HEK293 (cell line): ENCODE measurements at regions not wholly inside any gene's neighbourhood (a gene's known extent, or its start where the extent isn't known, plus 50 kb on each side); places are given as distances from the start of the nearest gene placed in this dataset.

Experiments
- BCL6B ChIP-seq: fragments of 450-650 bp; formaldehyde crosslinking; IDR thresholded peaks from 2 replicates; pipeline ENCODE4 v1.5.1; 2017; ENCODE audit warnings: missing biosample characterization, missing genetic modification characterization
- CTCF ChIP-seq: fragments of 450-650 bp; formaldehyde crosslinking; IDR thresholded peaks from 2 replicates; pipeline ENCODE4 v1.5.1; 2016; ENCODE audit warnings: missing biosample characterization, missing genetic modification characterization
- KLF1 ChIP-seq: fragments of 450-650 bp; formaldehyde crosslinking; IDR thresholded peaks from 2 replicates; pipeline ENCODE4 v1.5.1; 2016; ENCODE audit warnings: missing biosample characterization, missing genetic modification characterization
- KLF16 ChIP-seq: fragments of 450-650 bp; formaldehyde crosslinking; IDR thresholded peaks from 2 replicates; pipeline ENCODE4 v1.5.1; 2017; ENCODE audit warnings: missing biosample characterization, missing genetic modification characterization
- PATZ1 ChIP-seq: fragments of 450-650 bp; formaldehyde crosslinking; IDR thresholded peaks from 2 replicates; pipeline ENCODE4 v1.5.1; 2016; ENCODE audit warnings: missing biosample characterization, missing genetic modification characterization
- PBX3 ChIP-seq: sonication (generic); formaldehyde crosslinking; IDR thresholded peaks from 2 replicates; pipeline ENCODE4 v1.8.1; 2022; ENCODE audit warnings: mild to moderate bottlenecking, moderate library complexity, missing genetic modification reagents
- REST ChIP-seq: fragments of 450-650 bp; formaldehyde crosslinking; IDR thresholded peaks from 2 replicates; pipeline ENCODE4 v1.5.1; 2016; ENCODE audit warnings: missing biosample characterization, missing genetic modification characterization
- YY1 ChIP-seq: fragments of 450-650 bp; formaldehyde crosslinking; IDR thresholded peaks from 2 replicates; pipeline ENCODE4 v1.5.1; 2018; ENCODE audit warnings: missing biosample characterization, missing genetic modification characterization
- ZNF121 ChIP-seq: fragments of 450-650 bp; formaldehyde crosslinking; IDR thresholded peaks from 2 replicates; pipeline ENCODE4 v1.5.1; 2016; ENCODE audit warnings: missing biosample characterization, missing genetic modification characterization
- ZNF214 ChIP-seq: fragments of 450-650 bp; formaldehyde crosslinking; IDR thresholded peaks from 2 replicates; pipeline ENCODE4 v1.5.1; 2017; ENCODE audit warnings: missing biosample characterization, mild to moderate bottlenecking, missing genetic modification characterization, borderline replicate concordance
- ZNF488 ChIP-seq: fragments of 450-650 bp; formaldehyde crosslinking; IDR thresholded peaks from 2 replicates; pipeline ENCODE4 v1.5.1; 2016; ENCODE audit warnings: missing biosample characterization, missing genetic modification characterization
- ZNF571 ChIP-seq: fragments of 450-650 bp; formaldehyde crosslinking; IDR thresholded peaks from 2 replicates; pipeline ENCODE4 v1.5.0; 2017; ENCODE audit warnings: missing biosample characterization, missing genetic modification characterization
- ZNF830 ChIP-seq: fragments of 450-650 bp; IDR thresholded peaks from 2 replicates; pipeline ENCODE4 v1.5.0; 2018; ENCODE audit warnings: missing biosample characterization, missing genetic modification characterization, low read depth, mild to moderate bottlenecking, moderate library complexity

GRCh38 chr7:24502135-24502488 is 71.1 kb upstream of the PALS2 start:
- no peak for TF ChIP-seq KLF16
- no peak for TF ChIP-seq ZNF121
- TF ChIP-seq ZNF830 (tag by site-specific recombination): no peak
- TF ChIP-seq YY1 (tag by site-specific recombination): no peak
- TF ChIP-seq CTCF: no peak
- TF ChIP-seq ZNF214 (tag by site-specific recombination): no peak
- no peak for TF ChIP-seq PBX3 (CRISPR knock-in tag)
- TF ChIP-seq BCL6B (tag by site-specific recombination): no peak
- no peak for TF ChIP-seq PATZ1 (tag by site-specific recombination)
- no peak for TF ChIP-seq ZNF571 (tag by site-specific recombination)
- no peak for TF ChIP-seq REST (tag by site-specific recombination)
- TF ChIP-seq ZNF488 (tag by site-specific recombination): no peak
- TF ChIP-seq KLF1 (tag by site-specific recombination): no peak
